H9 (cell line): ENCODE measurements at regions not wholly inside any gene's neighbourhood (a gene's known extent, or its start where the extent isn't known, plus 50 kb on each side); places are given as distances from the start of the nearest gene placed in this dataset.

Experiments
- DNase-seq: peaks from one replicate; pipeline ENCODE4 v3.0.0-alpha.2; 2017
- H2AFZ ChIP-seq: one replicate; pipeline ENCODE4 v1.6.1; 2013; ENCODE audit warnings: mild to moderate bottlenecking, low read length, control low read depth, moderate library complexity
- H2AK5ac ChIP-seq: 2 replicates; pipeline ENCODE4 v1.6.1; 2013; ENCODE audit warnings: low read length, control low read depth, mixed read lengths; ENCODE audit not compliant: insufficient read length
- H2BK120ac ChIP-seq: one replicate; pipeline ENCODE4 v1.6.1; 2013; ENCODE audit warnings: low read depth, mild to moderate bottlenecking, low read length, control low read depth, inconsistent platforms; ENCODE audit not compliant: poor library complexity, severe bottlenecking
- H2BK12ac ChIP-seq: 2 replicates; pipeline ENCODE4 v1.6.1; 2013; ENCODE audit warnings: low read length, control low read depth, mixed read lengths, low read depth; ENCODE audit not compliant: insufficient read length
- H2BK15ac ChIP-seq: 2 replicates; pipeline ENCODE4 v1.6.1; 2013; ENCODE audit warnings: low read depth, low read length, control low read depth
- H2BK20ac ChIP-seq: one replicate; pipeline ENCODE4 v1.6.1; 2013; ENCODE audit warnings: low read depth, mild to moderate bottlenecking, low read length, control low read depth, inconsistent platforms; ENCODE audit not compliant: poor library complexity, severe bottlenecking
- H2BK5ac ChIP-seq: 2 replicates; pipeline ENCODE4 v1.6.1; 2013; ENCODE audit warnings: low read length, control low read depth, mixed read lengths; ENCODE audit not compliant: insufficient read length
- H3K14ac ChIP-seq: 2 replicates; pipeline ENCODE4 v1.6.1; 2013; ENCODE audit warnings: low read length, control low read depth; ENCODE audit not compliant: insufficient read depth
- H3K18ac ChIP-seq: 2 replicates; pipeline ENCODE4 v1.6.1; 2013; ENCODE audit warnings: low read depth, mild to moderate bottlenecking, mixed read lengths, low read length, control low read depth; ENCODE audit not compliant: insufficient read length
- H3K23ac ChIP-seq: 2 replicates; pipeline ENCODE4 v1.6.1; 2013; ENCODE audit warnings: low read length, control low read depth, mixed read lengths, low read depth; ENCODE audit not compliant: insufficient read length
- H3K23me2 ChIP-seq: 2 replicates; pipeline ENCODE4 v1.6.1; 2013; ENCODE audit warnings: low read depth, mild to moderate bottlenecking, mixed read lengths, low read length, control low read depth; ENCODE audit not compliant: insufficient read length, poor library complexity, severe bottlenecking
- H3K27ac ChIP-seq: 2 replicates; pipeline ENCODE4 v1.5.1; 2013; ENCODE audit warnings: low read length, control low read depth, mixed read lengths, low read depth; ENCODE audit not compliant: insufficient read length
- H3K27me3 ChIP-seq: 2 replicates; pipeline ENCODE4 v1.6.1; 2013; ENCODE audit warnings: low read length, control low read depth, inconsistent platforms; ENCODE audit not compliant: insufficient read depth
- H3K4ac ChIP-seq: 2 replicates; pipeline ENCODE4 v1.6.1; 2013; ENCODE audit warnings: low read depth, mild to moderate bottlenecking, control low read depth, inconsistent platforms, low read length, moderate library complexity
- H3K4me1 ChIP-seq: 2 replicates; pipeline ENCODE4 v1.6.1; 2013; ENCODE audit warnings: low read length, control low read depth, inconsistent platforms; ENCODE audit not compliant: insufficient read depth
- H3K4me2 ChIP-seq: 2 replicates; pipeline ENCODE4 v1.6.1; 2013; ENCODE audit warnings: low read length, control low read depth, mixed read lengths; ENCODE audit not compliant: insufficient read length, insufficient read depth
- H3K56ac ChIP-seq: 2 replicates; pipeline ENCODE4 v1.6.1; 2013; ENCODE audit warnings: low read depth, mild to moderate bottlenecking, mixed read lengths, low read length, control low read depth; ENCODE audit not compliant: insufficient read length
- H3K79me1 ChIP-seq: 2 replicates; pipeline ENCODE4 v1.6.1; 2013; ENCODE audit warnings: low read depth, mild to moderate bottlenecking, moderate library complexity, low read length, control low read depth, inconsistent platforms; ENCODE audit not compliant: insufficient read depth, poor library complexity, severe bottlenecking
- H3K79me2 ChIP-seq: 2 replicates; pipeline ENCODE4 v1.6.1; 2013; ENCODE audit warnings: low read length, control low read depth, inconsistent platforms; ENCODE audit not compliant: insufficient read depth
- H3K9ac ChIP-seq: 2 replicates; pipeline ENCODE4 v1.6.1; 2013; ENCODE audit warnings: low read length, control low read depth, mixed read lengths; ENCODE audit not compliant: insufficient read length; ENCODE audit errors: extremely low read depth
- H3K9me3 ChIP-seq: one replicate; pipeline ENCODE4 v1.6.1; 2013; ENCODE audit warnings: low read depth, low read length, inconsistent platforms; ENCODE audit not compliant: control insufficient read depth
- H3T11ph ChIP-seq: one replicate; pipeline ENCODE4 v1.6.1; 2013; ENCODE audit warnings: mild to moderate bottlenecking, low read length, control low read depth, inconsistent platforms
- H4K20me1 ChIP-seq: one replicate; pipeline ENCODE4 v1.6.1; 2013; ENCODE audit not compliant: control insufficient read depth, insufficient read length, insufficient read depth
- H4K5ac ChIP-seq: 2 replicates; pipeline ENCODE4 v1.6.1; 2013; ENCODE audit warnings: low read depth, mild to moderate bottlenecking, mixed read lengths, low read length, control low read depth; ENCODE audit not compliant: insufficient read length
- H4K8ac ChIP-seq: replicated peaks from 2 replicates; pipeline ENCODE4 v1.6.1; 2013; ENCODE audit warnings: low read length, control low read depth, mixed read lengths, low read depth; ENCODE audit not compliant: insufficient read length
- H4K91ac ChIP-seq: 2 replicates; pipeline ENCODE4 v1.6.1; 2013; ENCODE audit warnings: low read depth, mild to moderate bottlenecking, moderate library complexity, mixed read lengths, low read length, control low read depth; ENCODE audit not compliant: insufficient read length
- H3K27ac Mint-ChIP-seq, 3 experiments: 2 replicates in 2 of 3; 3 replicates in 1 of 3; pipeline ENCODE4 v1.8.0; 2020 to 2021; ENCODE audit warnings: mixed read lengths in 3 of 3, mild to moderate bottlenecking in 1 of 3, moderate library complexity in 1 of 3
- H3K27me3 Mint-ChIP-seq: 2 replicates; pipeline ENCODE4 v1.8.0; 2021; ENCODE audit warnings: low read depth, mild to moderate bottlenecking, moderate library complexity, mixed read lengths
- H3K36me3 Mint-ChIP-seq, 3 experiments: 2 replicates in 2 of 3; 3 replicates in 1 of 3; pipeline ENCODE4 v1.8.0; 2020 to 2021; ENCODE audit warnings: low read depth in 3 of 3, mixed read lengths in 3 of 3; ENCODE audit not compliant: insufficient read depth in 1 of 3
- H3K4me1 Mint-ChIP-seq, 2 experiments: 2 replicates each; pipeline ENCODE4 v1.8.0; 2020; ENCODE audit warnings: mixed read lengths in 2 of 2
- H3K4me3 Mint-ChIP-seq, 2 experiments: 2 replicates in 1 of 2; 3 replicates in 1 of 2; pipeline ENCODE4 v1.8.0; 2020 to 2021; ENCODE audit warnings: mild to moderate bottlenecking in 2 of 2, mixed read lengths in 2 of 2, moderate library complexity in 1 of 2
- H3K9me3 Mint-ChIP-seq, 2 experiments: 2 replicates in 1 of 2; 3 replicates in 1 of 2; pipeline ENCODE4 v1.8.0; 2020; ENCODE audit warnings: mild to moderate bottlenecking in 2 of 2, mixed read lengths in 2 of 2, moderate library complexity in 1 of 2
- CTCF ChIP-seq: fragments of 200-600 bp; sonication (generic); conservative IDR thresholded peaks from 3 replicates; pipeline ENCODE4 v1.8.0; 2021; ENCODE audit warnings: antibody characterized with exemption, mild to moderate bottlenecking
- WGBS: extraction: QIAGEN DNeasy Blood & Tissue Kit; methylation state at CpG from one replicate; pipeline ENCODE4 v1.1.7; 2013; ENCODE audit warnings: missing lambda C conversion rate, low lambda C conversion rate, mixed read lengths; ENCODE audit not compliant: insufficient read length; ENCODE audit errors: extremely low coverage; 5-methylcytosine and 5-hydroxymethylcytosine counted together

- Histone ChIP-seq H3K23ac (no peak overlapping the region), H3K4me2 (no peak overlapping the region), H2AK5ac (no peak overlapping the region), H3K4me1 (no peaks in the 10 kb centered on the region), H3K14ac (no peak overlapping the region), H2BK15ac (no peak overlapping the region), H4K91ac (no peak overlapping the region), H3K9me3 (no peaks in the 10 kb centered on the region), H3K79me2 (no peaks in the 10 kb centered on the region), H4K20me1 (peaks cover 2% of the 10 kb centered on the region), H3K23me2 (no peaks in the 10 kb centered on the region), H3K79me1 (no peaks in the 10 kb centered on the region), H4K5ac (no peak overlapping the region), H4K8ac (no peak overlapping the region), H3K9ac (no peak overlapping the region), H3K27me3 (no peaks in the 10 kb centered on the region), H3K56ac (no peak overlapping the region), H2BK12ac (no peak overlapping the region), H3T11ph (no peak overlapping the region), H3K18ac (no peak overlapping the region), H2BK120ac (no peak overlapping the region), H3K27ac (no peak overlapping the region), H3K4ac (no peak overlapping the region), H2BK20ac (no peak overlapping the region), H2BK5ac (no peak overlapping the region), H2AFZ (no peak overlapping the region)
- Mint-ChIP-seq H3K27me3 (peaks cover under 1% of the 10 kb centered on the region; the same call in 1 of the 2 replicates), H3K4me3 (no peak overlapping the region; a peak in 1 of 5 replicates), H3K4me1 (peaks cover 10 to 12% of the 10 kb centered on the region in 2 experiments), H3K9me3 (no peaks in the 10 kb centered on the region), H3K36me3 (no peaks in the 10 kb centered on the region), H3K27ac (peak overlapping the region in 2 of 3 experiments; percentile 26 to 95; a peak in 3 of 7 replicates)
- WGBS = no CpG with 5 or more reads among the region's 17 CpGs
- DNase-seq = no peak
- TF ChIP-seq CTCF = no peak
Observed at GRCh38 chr20:48164566-48165400, 379.5 kb upstream of the SULF2 start.
